CD14-positive monocyte (primary cell): ENCODE measurements at regions not wholly inside any gene's neighbourhood (a gene's known extent, or its start where the extent isn't known, plus 50 kb on each side); places are given as distances from the start of the nearest gene placed in this dataset.

Experiments used
- DNase-seq, 3 donors: peaks; one replicate each; pipeline ENCODE4 v3.0.0-alpha.2; 2011 to 2022
- H2AFZ ChIP-seq: 2 replicates; pipeline ENCODE4 v1.6.0; 2012; ENCODE audit warnings: mild to moderate bottlenecking, low read depth, low read length, inconsistent platforms; ENCODE audit not compliant: insufficient read depth, poor library complexity, severe bottlenecking
- H3K27ac ChIP-seq, 2 donors: 1 replicate in 1 of 2; 2 replicates in 1 of 2; pipeline ENCODE4 v1.5.1; 2012 to 2013; ENCODE audit warnings: low read length in 2 of 2, control low read depth in 1 of 2, inconsistent platforms in 1 of 2, low read depth in 1 of 2, mild to moderate bottlenecking in 1 of 2
- H3K27me3 ChIP-seq, 2 donors: one replicate each; pipeline versions ENCODE4 v1.6.0 to v1.6.1; 2011 to 2013; ENCODE audit warnings: low read length in 2 of 2; ENCODE audit not compliant: control insufficient read depth in 2 of 2, insufficient read depth in 2 of 2
- H3K36me3 ChIP-seq, 2 donors: replicated peaks in 1 of 2; 1 replicate in 1 of 2; 2 replicates in 1 of 2; pipeline versions ENCODE4 v1.5.1 to v1.6.1; 2012 to 2013; ENCODE audit warnings: low read length in 2 of 2, control low read depth in 1 of 2, inconsistent platforms in 1 of 2, mild to moderate bottlenecking in 1 of 2; ENCODE audit not compliant: insufficient read depth in 2 of 2, control insufficient read depth in 1 of 2
- H3K4me1 ChIP-seq, 2 donors: 1 replicate in 1 of 2; 2 replicates in 1 of 2; pipeline versions ENCODE4 v1.5.1 to v1.6.1; 2012 to 2013; ENCODE audit warnings: low read length in 2 of 2, control low read depth in 1 of 2, inconsistent platforms in 1 of 2, mild to moderate bottlenecking in 1 of 2, moderate library complexity in 1 of 2; ENCODE audit not compliant: insufficient read depth in 2 of 2, control insufficient read depth in 1 of 2
- H3K4me2 ChIP-seq: replicated peaks from 2 replicates; pipeline ENCODE3; 2012; ENCODE audit warnings: low read length, moderate library complexity, mild to moderate bottlenecking; ENCODE audit not compliant: poor library complexity, severe bottlenecking; ENCODE audit errors: extremely low read depth
- H3K4me3 ChIP-seq, 3 experiments: fragments of 200-600 bp in 1 of 3; sonication (generic) in 1 of 3; replicated peaks in 1 of 3; 1 replicate in 2 of 3; 2 replicates in 1 of 3; pipeline ENCODE4 v1.5.1; 2011 to 2013; ENCODE audit warnings: low read length in 3 of 3, mild to moderate bottlenecking in 3 of 3, control low read depth in 2 of 3, low read depth in 2 of 3, inconsistent platforms in 1 of 3, moderate library complexity in 1 of 3
- H3K79me2 ChIP-seq: 2 replicates; pipeline ENCODE4 v1.6.0; 2012; ENCODE audit warnings: mild to moderate bottlenecking, control low read depth, inconsistent platforms, low read length, moderate library complexity; ENCODE audit not compliant: insufficient read depth
- H3K9ac ChIP-seq: 2 replicates; pipeline ENCODE4 v1.6.0; 2017; ENCODE audit warnings: low read length, mild to moderate bottlenecking; ENCODE audit not compliant: insufficient read depth, poor library complexity, severe bottlenecking
- H3K9me3 ChIP-seq, 2 donors: replicated peaks in 1 of 2; 1 replicate in 1 of 2; 2 replicates in 1 of 2; pipeline versions ENCODE4 v1.5.1 to v1.6.1; 2012 to 2013; ENCODE audit warnings: low read length in 2 of 2, control low read depth in 1 of 2; ENCODE audit not compliant: control insufficient read depth in 1 of 2, insufficient read depth in 1 of 2
- H4K20me1 ChIP-seq: 2 replicates; pipeline ENCODE4 v1.6.0; 2012; ENCODE audit warnings: mild to moderate bottlenecking, low read length, control low read depth, moderate library complexity; ENCODE audit not compliant: insufficient read depth
- H3K27ac Mint-ChIP-seq, 7 donors: one replicate each; pipeline ENCODE4 v1.8.0; 2020; ENCODE audit warnings: mild to moderate bottlenecking in 7 of 7, mixed read lengths in 7 of 7, moderate library complexity in 6 of 7, inconsistent platforms in 2 of 7
- H3K27me3 Mint-ChIP-seq, 3 donors: one replicate each; pipeline ENCODE4 v1.8.0; 2021 to 2022; ENCODE audit warnings: low read depth in 3 of 3, mild to moderate bottlenecking in 3 of 3, mixed read lengths in 3 of 3, moderate library complexity in 3 of 3, inconsistent platforms in 1 of 3
- H3K36me3 Mint-ChIP-seq, 2 donors: one replicate each; pipeline ENCODE4 v1.8.0; 2020; ENCODE audit warnings: mixed read lengths in 2 of 2, inconsistent platforms in 1 of 2, mild to moderate bottlenecking in 1 of 2
- H3K4me1 Mint-ChIP-seq: one replicate; pipeline ENCODE4 v1.8.0; 2020; ENCODE audit warnings: mild to moderate bottlenecking, mixed read lengths
- H3K4me3 Mint-ChIP-seq, 2 donors: one replicate each; pipeline ENCODE4 v1.8.0; 2020; ENCODE audit warnings: mild to moderate bottlenecking in 2 of 2, mixed read lengths in 2 of 2, moderate library complexity in 1 of 2
- H3K9me3 Mint-ChIP-seq, 7 donors: one replicate each; pipeline ENCODE4 v1.8.0; 2020 to 2022; ENCODE audit warnings: mixed read lengths in 7 of 7, mild to moderate bottlenecking in 6 of 7, moderate library complexity in 6 of 7, inconsistent platforms in 2 of 7
- CTCF ChIP-seq: fragments of 200-600 bp; IDR thresholded peaks from one replicate; pipeline ENCODE4 v1.8.0; 2022; ENCODE audit warnings: antibody characterized with exemption, mild to moderate bottlenecking
- WGBS: methylation state at CpG from one replicate; pipeline ENCODE4 v1.1.5; 2013; ENCODE audit warnings: missing lambda C conversion rate; ENCODE audit not compliant: insufficient coverage; 5-methylcytosine and 5-hydroxymethylcytosine counted together
- intact Hi-C, 2 donors: fragments of 100-400 bp; cut with micrococcal nuclease; formaldehyde crosslinking; loops; one replicate each; pipeline versions ENCODE4 v1.15.0 to v1.15.1; 2023

GRCh38 chr6:48744948-48745347 is 634.0 kb upstream of the PTCHD4 start:
- Histone ChIP-seq H3K4me3 (no peak overlapping the region), H3K9ac (no peak overlapping the region), H3K9me3 (no peaks in the 10 kb centered on the region), H3K27me3 (no peaks in the 10 kb centered on the region), H3K4me1 (peaks cover 14 to 17% of the 10 kb centered on the region in 2 donors), H3K36me3 (no peaks in the 10 kb centered on the region), H4K20me1 (no peaks in the 10 kb centered on the region), H3K4me2 (no peak overlapping the region), H3K27ac (no peak overlapping the region), H2AFZ (no peak overlapping the region), H3K79me2 (no peaks in the 10 kb centered on the region)
- H3K36me3 Mint-ChIP-seq: no peaks in the 10 kb centered on the region
- peaks cover 0 to 3% (median 0%) of the 10 kb centered on the region in 7 donors for H3K9me3 Mint-ChIP-seq
- no peak for DNase-seq
- H3K4me3 Mint-ChIP-seq: no peak overlapping the region
- no peak overlapping the region for H3K27ac Mint-ChIP-seq
- H3K4me1 Mint-ChIP-seq: peaks cover 17% of the 10 kb centered on the region
- intact Hi-C loops: no loop called here
- no peaks in the 10 kb centered on the region for H3K27me3 Mint-ChIP-seq
- no peak for TF ChIP-seq CTCF

DNA sequence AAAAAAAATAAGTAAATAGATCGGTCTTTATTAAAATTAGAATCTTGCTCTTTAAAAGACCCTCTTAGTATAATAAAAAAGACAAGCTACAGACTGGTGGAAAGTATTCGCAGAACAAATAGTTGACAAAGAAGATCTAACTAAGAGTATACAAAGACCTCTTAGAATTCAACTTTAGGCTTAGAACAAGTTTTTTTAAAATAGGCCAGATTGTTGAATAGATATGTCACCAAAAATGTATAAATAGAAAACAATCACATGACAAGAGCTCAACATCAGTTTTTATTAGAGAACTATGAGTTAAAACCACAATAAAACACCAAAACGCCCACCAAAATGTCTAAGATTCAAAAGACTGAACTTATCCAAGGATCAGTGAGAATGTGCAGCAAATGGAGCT is 632.7 kb upstream of the PTCHD4 start:
- Histone ChIP-seq H3K9ac (no peak overlapping the region), H3K4me3 (no peak overlapping the region), H3K9me3 (no peaks in the 10 kb centered on the region), H2AFZ (no peak overlapping the region), H3K27me3 (no peaks in the 10 kb centered on the region), H3K27ac (no peak overlapping the region), H3K4me2 (no peak overlapping the region), H3K79me2 (no peaks in the 10 kb centered on the region), H3K4me1 (peaks cover 14 to 17% of the 10 kb centered on the region in 2 donors), H3K36me3 (no peaks in the 10 kb centered on the region), H4K20me1 (no peaks in the 10 kb centered on the region)
- no peak for DNase-seq
- no CpG with 5 or more reads among the region's 3 CpGs for WGBS
- TF ChIP-seq CTCF: no peak
- intact Hi-C loops: no loop called here
- Mint-ChIP-seq H3K27ac (no peak overlapping the region), H3K4me3 (no peak overlapping the region), H3K36me3 (no peaks in the 10 kb centered on the region), H3K27me3 (no peaks in the 10 kb centered on the region), H3K4me1 (peaks cover 17% of the 10 kb centered on the region), H3K9me3 (peaks cover 0 to 3% (median 2%) of the 10 kb centered on the region in 7 donors)
